ENCODE measurements at regions not wholly inside any gene's neighbourhood (a gene's known extent, or its start where the extent isn't known, plus 50 kb on each side); places are given as distances from the start of the nearest gene placed in this dataset.
"Not testable (repeated sequence)": the region's sequence is repeated elsewhere in the genome, so short reads cannot be mapped to it uniquely, and the experiment has no call there.

- no peaks in the 10 kb centered on the region for H3K4me1 ChIP-seq
- H3K27me3 ChIP-seq (ENCODE audit: insufficient read depth in 3 of 3, low read length in 2 of 3) = no peaks in the 10 kb centered on the region
- no peak for ATAC-seq
- DNase-seq = no peak
- intact Hi-C loops (cut with DNase I) = no loop called here
- H3K4me3 ChIP-seq = no peak overlapping the region
- no peaks in the 10 kb centered on the region for H3K36me3 ChIP-seq (ENCODE audit: insufficient read depth in 1 of 2, low read depth in 1 of 2)
- 54 to 59% (median 56%) methylated on average over 1 of the region's 1 CpG for WGBS, 3 donors
- H3K27ac ChIP-seq = no peak overlapping the region
- no peaks in the 10 kb centered on the region for H3K9me3 ChIP-seq
- TF ChIP-seq, protein P1, sequence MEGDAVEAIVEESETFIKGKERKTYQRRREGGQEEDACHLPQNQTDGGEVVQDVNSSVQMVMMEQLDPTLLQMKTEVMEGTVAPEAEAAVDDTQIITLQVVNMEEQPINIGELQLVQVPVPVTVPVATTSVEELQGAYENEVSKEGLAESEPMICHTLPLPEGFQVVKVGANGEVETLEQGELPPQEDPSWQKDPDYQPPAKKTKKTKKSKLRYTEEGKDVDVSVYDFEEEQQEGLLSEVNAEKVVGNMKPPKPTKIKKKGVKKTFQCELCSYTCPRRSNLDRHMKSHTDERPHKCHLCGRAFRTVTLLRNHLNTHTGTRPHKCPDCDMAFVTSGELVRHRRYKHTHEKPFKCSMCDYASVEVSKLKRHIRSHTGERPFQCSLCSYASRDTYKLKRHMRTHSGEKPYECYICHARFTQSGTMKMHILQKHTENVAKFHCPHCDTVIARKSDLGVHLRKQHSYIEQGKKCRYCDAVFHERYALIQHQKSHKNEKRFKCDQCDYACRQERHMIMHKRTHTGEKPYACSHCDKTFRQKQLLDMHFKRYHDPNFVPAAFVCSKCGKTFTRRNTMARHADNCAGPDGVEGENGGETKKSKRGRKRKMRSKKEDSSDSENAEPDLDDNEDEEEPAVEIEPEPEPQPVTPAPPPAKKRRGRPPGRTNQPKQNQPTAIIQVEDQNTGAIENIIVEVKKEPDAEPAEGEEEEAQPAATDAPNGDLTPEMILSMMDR (IDR thresholded peaks at IDR 0.05) = no peak
Measured at GRCh38 chr4:164648151-164648848, 105.6 kb upstream of the SMIM31 start.

- ATAC-seq (no peak), DNase-seq (no peak)
- Histone ChIP-seq H3K4me3 (no peak overlapping the region), H3K36me3 (ENCODE audit: insufficient read depth in 1 of 2, low read depth in 1 of 2) (no peaks in the 10 kb centered on the region), H3K4me1 (no peaks in the 10 kb centered on the region), H3K27me3 (ENCODE audit: insufficient read depth in 3 of 3, low read length in 2 of 3) (no peaks in the 10 kb centered on the region), H3K27ac (no peak overlapping the region), H3K9me3 (no peaks in the 10 kb centered on the region)
- WGBS, 3 donors = 60 to 74% (median 65%) methylated on average over 4 of the region's 4 CpGs
- intact Hi-C loops (cut with DNase I) = no loop called here
- TF ChIP-seq, protein P1 (IDR thresholded peaks at IDR 0.05) = no peak
Measured at GRCh38 chr4:164648849-164649212, 105.1 kb upstream of the SMIM31 start.

DNA sequence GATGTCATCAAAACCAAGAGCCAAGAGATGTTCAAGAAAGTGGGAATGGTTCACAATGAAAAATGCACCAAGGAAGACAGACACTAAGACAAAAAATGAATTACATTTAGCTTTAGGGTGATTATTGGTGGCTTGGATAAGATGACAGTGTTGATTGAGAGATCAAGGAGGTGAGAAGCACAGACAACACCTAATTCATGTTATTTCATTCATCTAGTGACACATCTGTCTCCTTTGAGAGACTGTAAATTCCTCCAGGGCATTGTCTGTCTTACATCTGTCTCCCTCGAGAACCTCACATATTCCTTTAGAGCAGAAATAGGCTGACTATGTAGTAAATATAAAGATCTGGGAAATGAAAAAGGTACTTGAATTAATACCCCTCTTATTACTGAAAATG lies 94.2 kb upstream of the SMIM31 start:
- Histone ChIP-seq H3K4me1 (no peaks in the 10 kb centered on the region), H3K9me3 (no peaks in the 10 kb centered on the region), H3K27me3 (ENCODE audit: insufficient read depth in 3 of 3, low read length in 2 of 3) (no peaks in the 10 kb centered on the region), H3K4me3 (no peak overlapping the region), H3K36me3 (ENCODE audit: insufficient read depth in 1 of 2, low read depth in 1 of 2) (no peaks in the 10 kb centered on the region), H3K27ac (no peak overlapping the region)
- DNase-seq (no peak), ATAC-seq (no peak)
- TF ChIP-seq, protein P1 (IDR thresholded peaks at IDR 0.05) = no peak
- intact Hi-C loops (cut with DNase I) = no loop called here
- WGBS, 3 donors = 69 to 77% (median 69%) methylated on average over 1 of the region's 1 CpG

GRCh38 chr4:164676152-164676551 lies 77.8 kb upstream of the SMIM31 start:
- H3K36me3 ChIP-seq (ENCODE audit: insufficient read depth in 1 of 2, low read depth in 1 of 2); ATAC-seq; H3K4me3 ChIP-seq; intact Hi-C loops (cut with DNase I); H3K4me1 ChIP-seq; H3K27ac ChIP-seq; H3K27me3 ChIP-seq (ENCODE audit: insufficient read depth in 3 of 3, low read length in 2 of 3); H3K9me3 ChIP-seq; DNase-seq: not testable (repeated sequence)
- 76 to 89% (median 79%) methylated on average over 9 of the region's 9 CpGs for WGBS, 3 donors

- WGBS, 3 donors = 78 to 89% (median 86%) methylated on average over 2 of the region's 2 CpGs
- no peak overlapping the region for H3K4me3 ChIP-seq
Measured at GRCh38 chr4:164683040-164683439, 70.9 kb upstream of the SMIM31 start.

More at GRCh38 chr4:164683040-164683439, 70.9 kb upstream of the SMIM31 start:
- Histone ChIP-seq H3K36me3 (ENCODE audit: insufficient read depth in 1 of 2, low read depth in 1 of 2) (no peaks in the 10 kb centered on the region), H3K9me3 (no peaks in the 10 kb centered on the region), H3K4me1 (no peaks in the 10 kb centered on the region), H3K27ac (no peak overlapping the region), H3K27me3 (ENCODE audit: insufficient read depth in 3 of 3, low read length in 2 of 3) (no peaks in the 10 kb centered on the region)
- ATAC-seq (no peak), DNase-seq (no peak)
- TF ChIP-seq, protein P1 (IDR thresholded peaks at IDR 0.05) = no peak
- intact Hi-C loops (cut with DNase I) = no loop called here

Measured in psoas muscle (tissue), 7 donors.